A549 (cell line): ENCODE measurements at regions not wholly inside any gene's neighbourhood (a gene's known extent, or its start where the extent isn't known, plus 50 kb on each side); places are given as distances from the start of the nearest gene placed in this dataset.

Source experiments
- ATAC-seq, 2 experiments: fragments of 200-7000 bp in 1 of 2; fragments of >200 bp in 1 of 2; cut with Nextera tagmentation in 1 of 2; cut with Tn5 transposase in 1 of 2; 3 replicates each; pipeline versions ENCODE4 v1.8.0 to v1.9.1; 2018 to 2020; ENCODE audit warnings: mild to moderate bottlenecking in 1 of 2, moderate library complexity in 1 of 2
- CTCF ChIA-PET: fragments of 300-600 bp; sonication (Branson Sonifier 250); formaldehyde crosslinking; extraction: SDS; loops from one replicate; lab custom pipeline; 2021; ENCODE audit warnings: antibody characterized with exemption, inconsistent platforms; lab: Yijun Ruan, JAX
- POLR2A ChIA-PET: fragments of 350-600 bp; formaldehyde crosslinking; extraction: SDS; loops from one replicate; lab custom pipeline; 2021; ENCODE audit warnings: antibody characterized with exemption, inconsistent platforms; lab: Yijun Ruan, JAX
- DNase-seq, 2 experiments: peaks; one replicate each; pipeline versions ENCODE4 v3.0.0 to v3.0.0-alpha.2; 2011 to 2016; ENCODE audit warnings: low read depth in 1 of 2, low spot score in 1 of 2
- FAIRE-seq: peaks from 2 replicates; lab custom pipeline; 2011; peaks lifted over from hg19 to GRCh38; lab: Jason Lieb, UNC
- H3K27ac ChIP-seq, 2 experiments: fragments of >200 bp; sonication (Bioruptor Twin); formaldehyde crosslinking; 3 replicates each; pipeline ENCODE4 v1.5.1; 2016 to 2017
- H3K4me1 ChIP-seq: fragments of >200 bp; sonication (Bioruptor Twin); formaldehyde crosslinking; 3 replicates; pipeline ENCODE4 v1.6.1; 2016
- H3K4me2 ChIP-seq: fragments of >200 bp; sonication (Bioruptor Twin); formaldehyde crosslinking; 3 replicates; pipeline ENCODE4 v1.6.1; 2016
- H3K4me3 ChIP-seq: fragments of >200 bp; sonication (Bioruptor Twin); formaldehyde crosslinking; 3 replicates; pipeline ENCODE4 v1.5.1; 2016
- H3K9me3 ChIP-seq: fragments of >200 bp; sonication (Bioruptor Twin); formaldehyde crosslinking; 3 replicates; pipeline ENCODE4 v1.6.1; 2016
- BCL3 ChIP-seq: fragments of >200 bp; sonication (Bioruptor Twin); formaldehyde crosslinking; IDR thresholded peaks from 3 replicates; pipeline ENCODE4 v1.6.1; 2016
- BHLHE40 ChIP-seq: IDR thresholded peaks from 2 replicates; pipeline ENCODE4 v1.6.1; 2012; ENCODE audit warnings: low read depth, low read length, inconsistent platforms
- CEBPB ChIP-seq, 2 experiments: fragments of >200 bp in 1 of 2; sonication (Bioruptor Twin) in 1 of 2; formaldehyde crosslinking in 1 of 2; IDR thresholded peaks; 2 replicates each; pipeline ENCODE4 v1.6.1; 2012 to 2016
- CHD2 ChIP-seq: fragments of 150-350 bp; IDR thresholded peaks from 2 replicates; pipeline ENCODE4 v1.6.1; 2014; ENCODE audit warnings: low read length; ENCODE audit not compliant: partially characterized antibody
- CHD4 ChIP-seq: fragments of 200-600 bp; sonication (generic); IDR thresholded peaks from 2 replicates; pipeline ENCODE4 v1.6.1; 2016; ENCODE audit warnings: antibody characterized with exemption, mild to moderate bottlenecking, borderline replicate concordance
- CTCF ChIP-seq: fragments of >200 bp; sonication (Bioruptor Twin); formaldehyde crosslinking; IDR thresholded peaks from 3 replicates; pipeline ENCODE4 v1.5.1; 2016
- EHMT2 ChIP-seq: fragments of 200-600 bp; sonication (generic); IDR thresholded peaks from 2 replicates; pipeline ENCODE4 v1.6.1; 2016; ENCODE audit warnings: antibody characterized with exemption, low read depth, mild to moderate bottlenecking, moderate library complexity
- FOSL2 ChIP-seq, 2 experiments: fragments of 450-650 bp in 1 of 2; fragments of >200 bp in 1 of 2; sonication (Bioruptor Twin) in 1 of 2; formaldehyde crosslinking; IDR thresholded peaks; 2 replicates each; pipeline versions ENCODE4 v1.5.0 to v1.6.1; 2016 to 2020; ENCODE audit warnings: mild to moderate bottlenecking in 1 of 2, moderate library complexity in 1 of 2
- FOXS1 ChIP-seq: fragments of 250-450 bp; sonication (Bioruptor Pico); IDR thresholded peaks from 2 replicates; pipeline ENCODE4 v1.5.0; 2020; ENCODE audit warnings: mild to moderate bottlenecking, moderate library complexity
- GATA3 ChIP-seq: IDR thresholded peaks from 2 replicates; pipeline ENCODE4 v1.6.1; 2012; ENCODE audit warnings: borderline replicate concordance
- HDAC2 ChIP-seq: fragments of 200-600 bp; sonication (generic); IDR thresholded peaks from 2 replicates; pipeline ENCODE4 v1.6.1; 2016
- HES2 ChIP-seq: fragments of >200 bp; sonication (Bioruptor Twin); formaldehyde crosslinking; IDR thresholded peaks from 2 replicates; pipeline ENCODE4 v1.6.1; 2016
- HOXA7 ChIP-seq: fragments of 250-450 bp; sonication (Bioruptor Pico); IDR thresholded peaks from 2 replicates; pipeline ENCODE4 v1.5.0; 2020; ENCODE audit warnings: mild to moderate bottlenecking, moderate library complexity
- HOXB13 ChIP-seq: fragments of 250-450 bp; sonication (Bioruptor Pico); IDR thresholded peaks from 2 replicates; pipeline ENCODE4 v1.5.0; 2020; ENCODE audit warnings: low read depth, mild to moderate bottlenecking, moderate library complexity
- JUN ChIP-seq, 2 experiments: fragments of >200 bp; sonication (Bioruptor Twin); formaldehyde crosslinking; IDR thresholded peaks; 2 replicates in 1 of 2; 3 replicates in 1 of 2; pipeline ENCODE4 v1.6.1; 2016 to 2017
- JUNB ChIP-seq: fragments of >200 bp; sonication (Bioruptor Twin); formaldehyde crosslinking; IDR thresholded peaks from 2 replicates; pipeline ENCODE4 v1.6.1; 2016
- KDM1A ChIP-seq: fragments of 200-600 bp; sonication (generic); IDR thresholded peaks from 2 replicates; pipeline ENCODE4 v1.6.1; 2016; ENCODE audit warnings: low read depth, mild to moderate bottlenecking
- MAFK ChIP-seq: fragments of 450-650 bp; IDR thresholded peaks from 2 replicates; pipeline ENCODE4 v1.6.1; 2014; ENCODE audit not compliant: partially characterized antibody
- MAX ChIP-seq: IDR thresholded peaks from 2 replicates; pipeline ENCODE4 v1.6.1; 2012
- MAZ ChIP-seq: fragments of 150-350 bp; IDR thresholded peaks from 2 replicates; pipeline ENCODE4 v1.6.1; 2014; ENCODE audit warnings: antibody characterized with exemption, low read depth, low read length, borderline replicate concordance
- MYC ChIP-seq: IDR thresholded peaks from 2 replicates; pipeline ENCODE4 v1.6.1; 2012; ENCODE audit warnings: mild to moderate bottlenecking, inconsistent platforms, low read length, improper control_type of control experiment, borderline replicate concordance
- PBX3 ChIP-seq: IDR thresholded peaks from 2 replicates; pipeline ENCODE4 v1.6.1; 2012
- POLR2A ChIP-seq: IDR thresholded peaks from 2 replicates; pipeline ENCODE4 v1.6.1; 2012; ENCODE audit warnings: mild to moderate bottlenecking, low read length
- RAD21 ChIP-seq, 2 experiments: fragments of >200 bp in 1 of 2; sonication (Bioruptor Twin) in 1 of 2; formaldehyde crosslinking in 1 of 2; IDR thresholded peaks in 1 of 2; conservative IDR thresholded peaks in 1 of 2; 2 replicates in 1 of 2; 3 replicates in 1 of 2; pipeline ENCODE4 v1.6.1; 2012 to 2018; ENCODE audit warnings: inconsistent platforms in 1 of 2
- RCOR1 ChIP-seq: fragments of 150-350 bp; IDR thresholded peaks from 2 replicates; pipeline ENCODE4 v1.6.1; 2014; ENCODE audit warnings: antibody characterized with exemption, low read length, low read depth
- SMC3 ChIP-seq: fragments of >200 bp; sonication (Bioruptor Twin); formaldehyde crosslinking; IDR thresholded peaks from 3 replicates; pipeline ENCODE4 v1.6.1; 2018; ENCODE audit warnings: inconsistent platforms
- SREBF2 ChIP-seq: fragments of 450-650 bp; IDR thresholded peaks from 2 replicates; pipeline ENCODE4 v1.6.1; 2014; ENCODE audit warnings: mild to moderate bottlenecking, moderate library complexity
- TFCP2L1 ChIP-seq: fragments of 250-450 bp; sonication (Bioruptor Pico); IDR thresholded peaks from 2 replicates; pipeline ENCODE4 v1.5.0; 2021; ENCODE audit warnings: mild to moderate bottlenecking
- USF2 ChIP-seq: fragments of 450-650 bp; IDR thresholded peaks from 2 replicates; pipeline ENCODE4 v1.6.1; 2014; ENCODE audit warnings: antibody characterized with exemption
- ZFP36 ChIP-seq: fragments of 450-650 bp; IDR thresholded peaks from 2 replicates; pipeline ENCODE4 v1.6.1; 2014; ENCODE audit warnings: borderline replicate concordance; ENCODE audit not compliant: partially characterized antibody
- ZNF302 ChIP-seq: fragments of 250-450 bp; sonication (Bioruptor Pico); IDR thresholded peaks from 2 replicates; pipeline ENCODE4 v1.9.0; 2021; ENCODE audit warnings: inconsistent platforms, mild to moderate bottlenecking, moderate library complexity
- ZSCAN20 ChIP-seq: fragments of 250-450 bp; sonication (Bioruptor Pico); IDR thresholded peaks from 2 replicates; pipeline ENCODE4 v1.8.0; 2022; ENCODE audit warnings: mild to moderate bottlenecking, moderate library complexity
- WGBS: methylation state at CpG from one replicate; pipeline ENCODE4 v1.1.6; 2017; ENCODE audit errors: missing lambda C conversion rate; 5-methylcytosine and 5-hydroxymethylcytosine counted together

- DNase-seq (peak in 1 of 2 experiments; percentile 74), FAIRE-seq (no peak), ATAC-seq (peak; percentile 68 to 71; a peak in 5 of 6 replicates)
- TF ChIP-seq FOSL2 (IDR thresholded peaks at IDR 0.05) (no peak), FOSL2 (CRISPR knock-in tag; IDR thresholded peaks at IDR 0.05) (peak; percentile 64), USF2 (peak; percentile 69), JUN (IDR thresholded peaks at IDR 0.05) (peak in 1 of 2 experiments; percentile 33; a peak in 3 of 5 replicates), TFCP2L1 (CRISPR knock-in tag) (no peak), RAD21 (conservative IDR thresholded peaks at IDR 0.05 in 1 of 2, IDR thresholded peaks at IDR 0.05 in 1 of 2) (no peak), CEBPB (IDR thresholded peaks at IDR 0.05) (0 out of 4 replicates have a peak, but pooled peaks of 1 of the 2 experiments have one; percentile 9), PBX3 (peak; percentile 86), MAX (peak; percentile 65; the same call in 1 of the 2 replicates), ZSCAN20 (CRISPR knock-in tag) (no peak), GATA3 (peak; percentile 84; the same call in 1 of the 2 replicates), HES2 (no peak)
- POLR2A ChIA-PET: interaction anchor here (1.6 to 6.7 kb wide), 2 partner anchors 86 to 100 kb away, joined by 4 to 146 read pairs; partner anchors contain the start of gene DCBLD2
- WGBS: 4% methylated on average over 1 of the region's 1 CpG
- CTCF ChIA-PET: interaction anchor here (1.1 to 4.1 kb wide), 8 partner anchors 8 to 384 kb away, joined by 3 to 25 read pairs (median 5); no protein-coding TSS in a partner anchor
- Histone ChIP-seq H3K4me2 (peak overlapping the region; percentile 92), H3K4me3 (peak overlapping the region; percentile 17; the same call in 1 of the 3 replicates), H3K4me1 (peaks cover 49% of the 10 kb centered on the region), H3K9me3 (no peaks in the 10 kb centered on the region), H3K27ac (peak overlapping the region; percentile 86 to 88)
These were observed 84.6 kb upstream of the DCBLD2 start for GRCh38 chr3:98986073-98986472.

- POLR2A ChIA-PET: interaction anchor here (1.6 to 6.7 kb wide), 2 partner anchors 86 to 99 kb away, joined by 4 to 146 read pairs; partner anchors contain the start of gene DCBLD2
- ATAC-seq: peak; percentile 60 to 65; a peak in 3 of 6 replicates
- TF ChIP-seq FOXS1 (CRISPR knock-in tag): no peak
- TF ChIP-seq ZNF302 (CRISPR knock-in tag): no peak
- no peak for TF ChIP-seq RCOR1
- TF ChIP-seq EHMT2: no peak
- no peak for TF ChIP-seq POLR2A
- no peak for TF ChIP-seq MAZ
- TF ChIP-seq SREBF2: no peak
- TF ChIP-seq MYC: no peak
- TF ChIP-seq HOXA7 (CRISPR knock-in tag): no peak
- peak; percentile 75 to 82 for TF ChIP-seq RAD21 (conservative IDR thresholded peaks at IDR 0.05 in 1 of 2, IDR thresholded peaks at IDR 0.05 in 1 of 2)
- no peak for TF ChIP-seq KDM1A
- TF ChIP-seq HDAC2: no peak
- no peak for TF ChIP-seq BCL3
- TF ChIP-seq CTCF: peak; percentile 58
- peak; percentile 79 for TF ChIP-seq SMC3
- no peak for TF ChIP-seq BHLHE40
- no peak for TF ChIP-seq ZFP36
- TF ChIP-seq JUNB: no peak
- no peak for TF ChIP-seq HOXB13
- no peak; a peak in 1 of 5 replicates for TF ChIP-seq JUN (IDR thresholded peaks at IDR 0.05)
- TF ChIP-seq MAFK: no peak
- peak in 1 of 2 experiments; percentile 53; a peak in 2 of 4 replicates for TF ChIP-seq CEBPB (IDR thresholded peaks at IDR 0.05)
- no peak for TF ChIP-seq CHD2
- TF ChIP-seq CHD4: no peak
These were observed 83.9 kb upstream of the DCBLD2 start for GRCh38 chr3:98985431-98985830.

More at GRCh38 chr3:98985431-98985830, 83.9 kb upstream of the DCBLD2 start:
- H3K4me2 ChIP-seq: peak overlapping the region; percentile 92
- peaks cover 54% of the 10 kb centered on the region for H3K4me1 ChIP-seq
- peak in 1 of 2 experiments; percentile 70 for DNase-seq
- WGBS: under 1% methylated on average over 3 of the region's 3 CpGs
- CTCF ChIA-PET: interaction anchor here (0.8 to 4.1 kb wide), 10 partner anchors 8 to 383 kb away, joined by 3 to 25 read pairs (median 3); no protein-coding TSS in a partner anchor
- peak overlapping the region; percentile 86 to 88 for H3K27ac ChIP-seq
- FAIRE-seq: peak; percentile 86
- H3K9me3 ChIP-seq: no peaks in the 10 kb centered on the region
- H3K4me3 ChIP-seq: peak overlapping the region; percentile 17; the same call in 1 of the 3 replicates
